A204.1 (cell line): ENCODE measurements at regions not wholly inside any gene's neighbourhood (a gene's known extent, or its start where the extent isn't known, plus 50 kb on each side); places are given as distances from the start of the nearest gene placed in this dataset.

Experiments
- FAIRE-seq: peaks from 2 replicates; lab custom pipeline; 2012; peaks lifted over from hg19 to GRCh38; lab: Jason Lieb, UNC

- FAIRE-seq: no peak
Measured at GRCh38 chr13:90763476-90764150, 583.9 kb upstream of the MIR17HG start.

DNA sequence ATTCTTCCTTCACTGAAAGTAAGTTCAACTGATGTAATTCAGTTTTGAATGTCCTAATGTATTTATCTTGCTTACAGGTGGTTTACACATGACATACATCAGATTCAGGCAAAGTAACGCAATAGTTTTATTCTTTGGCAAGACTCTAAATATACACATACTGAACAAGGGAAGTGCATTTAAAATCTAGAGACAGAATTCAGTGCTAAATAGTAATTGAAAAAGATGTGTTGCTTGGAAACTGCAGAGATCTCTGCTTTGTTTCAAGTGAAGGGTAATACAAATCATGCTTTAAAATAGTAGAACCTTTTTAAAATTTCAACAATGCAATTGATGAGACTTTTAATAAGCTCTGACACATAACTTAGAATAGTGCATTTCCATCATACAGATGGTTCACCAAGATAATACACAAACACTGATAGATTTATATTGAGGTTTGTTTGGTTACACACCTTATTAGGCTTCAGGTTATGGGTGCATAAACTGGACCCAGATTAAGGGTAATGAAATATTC is 581.0 kb upstream of the MIR17HG start:
- FAIRE-seq: no peak

DNA sequence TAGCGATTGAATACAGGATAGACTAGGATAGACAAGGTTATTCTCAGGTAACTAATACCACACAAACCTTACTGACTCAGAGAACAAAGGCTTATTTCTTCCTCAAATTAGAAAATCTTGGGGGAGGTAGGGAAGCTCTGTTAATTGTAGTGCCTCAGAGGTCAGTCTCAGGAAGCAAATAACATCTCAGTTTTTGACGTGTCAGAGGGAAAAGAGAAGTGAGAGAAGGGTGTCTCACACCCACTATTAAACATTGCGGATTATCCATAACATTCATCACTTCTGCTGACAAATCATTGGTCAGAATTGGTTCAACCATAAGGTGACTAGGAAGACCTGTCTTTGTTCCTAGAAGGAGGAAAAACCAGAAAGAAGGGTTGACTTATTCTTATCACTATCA is 579.4 kb upstream of the MIR17HG start:
- no peak for FAIRE-seq

- no peak for FAIRE-seq
Measured at GRCh38 chr13:90769387-90769786, 578.1 kb upstream of the MIR17HG start.

- no peak for FAIRE-seq
Measured at GRCh38 chr13:90770334-90770733, 577.2 kb upstream of the MIR17HG start.

DNA sequence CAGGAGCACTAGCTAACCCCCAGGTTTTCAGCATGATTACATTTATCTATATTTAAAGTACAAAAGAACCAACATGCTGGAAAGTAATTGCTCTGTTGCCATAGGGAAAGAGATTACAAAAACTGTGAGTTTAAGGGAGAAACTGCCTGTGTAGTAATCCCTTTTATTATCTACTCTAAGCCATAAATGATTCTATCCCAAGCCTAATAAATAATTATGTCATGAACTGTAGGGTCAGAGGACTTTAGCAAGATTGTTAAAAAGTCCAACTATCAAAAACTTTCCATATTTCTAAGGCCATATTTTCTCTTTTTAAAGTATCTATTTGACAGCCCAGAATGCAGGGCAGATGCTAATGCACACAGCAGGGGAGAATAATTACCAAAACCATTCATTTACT is 573.8 kb upstream of the MIR17HG start:
- FAIRE-seq: no peak

DNA sequence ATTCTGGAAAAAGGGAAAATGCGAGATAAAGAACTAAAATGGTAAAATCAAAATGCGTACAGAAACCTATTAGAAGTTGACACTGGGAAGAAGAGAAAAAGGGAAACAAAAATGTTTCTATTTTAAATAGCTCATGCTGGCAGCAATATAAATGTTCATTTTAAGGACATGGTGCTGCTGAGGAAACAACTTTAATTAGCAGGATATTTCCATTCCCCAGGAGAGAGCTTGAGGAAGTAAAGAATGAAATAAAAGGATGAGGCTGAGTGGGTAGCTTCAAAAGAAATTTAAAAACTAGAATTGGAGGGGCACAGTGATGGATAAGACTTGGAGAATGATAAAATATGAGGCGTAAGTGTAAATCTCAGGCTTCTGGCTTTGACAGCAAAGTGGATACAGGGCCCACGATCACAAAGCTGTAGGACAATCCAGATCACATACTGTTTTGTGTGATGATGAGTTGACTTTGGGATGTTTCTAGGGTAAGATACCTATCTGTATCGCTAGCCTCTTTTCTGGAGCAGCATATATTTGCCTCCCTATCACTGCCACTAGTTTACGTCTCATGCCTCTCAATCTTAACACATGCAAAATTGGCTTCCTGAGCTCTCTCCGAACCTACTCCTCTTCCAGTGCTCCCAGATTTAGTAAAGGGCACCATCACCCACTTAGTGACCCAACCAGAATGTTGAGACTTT is 571.3 kb upstream of the MIR17HG start:
- FAIRE-seq: no peak

GRCh38 chr13:90783273-90783672 is 564.2 kb upstream of the MIR17HG start:
- no peak for FAIRE-seq

- FAIRE-seq: no peak
Measured at GRCh38 chr13:90787007-90787406, 560.5 kb upstream of the MIR17HG start.

DNA sequence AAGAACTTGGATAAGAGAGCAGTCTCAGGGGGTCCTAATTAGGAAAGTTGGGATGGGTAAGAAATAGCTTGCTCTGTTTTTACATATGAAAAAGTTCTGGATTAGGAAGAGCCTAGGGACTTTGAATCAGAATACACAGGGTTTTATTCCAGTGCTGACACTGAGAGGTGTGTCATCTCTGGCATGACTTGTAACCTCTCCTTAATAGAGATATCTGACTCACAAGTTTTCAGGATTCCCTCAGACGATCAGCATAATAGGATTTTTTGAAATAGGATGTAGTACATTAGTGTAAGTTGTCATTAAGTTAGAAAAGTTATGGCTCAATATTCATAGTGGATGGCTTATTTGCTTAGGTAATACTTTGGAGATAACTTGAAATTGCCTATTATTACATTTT is 555.2 kb upstream of the MIR17HG start:
- FAIRE-seq: no peak

GRCh38 chr13:90793261-90793820 is 554.1 kb upstream of the MIR17HG start:
- FAIRE-seq: no peak

DNA sequence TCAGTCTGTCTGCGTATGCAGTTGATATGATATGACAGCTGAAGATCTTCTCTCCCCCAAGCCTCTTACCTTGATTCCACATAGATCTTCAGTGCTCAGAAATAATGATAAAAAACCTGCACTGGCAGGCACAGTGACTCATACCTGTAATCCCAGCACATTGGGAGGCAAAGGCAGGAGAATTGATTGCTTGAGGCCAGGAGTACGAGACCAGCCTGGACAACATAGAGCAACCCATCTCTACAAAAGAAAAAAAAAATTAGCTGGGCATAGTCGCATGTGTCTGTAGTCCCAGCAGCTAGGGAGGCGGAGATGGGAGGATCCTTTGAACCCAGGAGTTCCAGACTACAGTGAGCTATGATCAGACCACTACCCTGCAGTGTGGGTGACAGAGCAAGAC is 551.0 kb upstream of the MIR17HG start:
- FAIRE-seq: no peak

DNA sequence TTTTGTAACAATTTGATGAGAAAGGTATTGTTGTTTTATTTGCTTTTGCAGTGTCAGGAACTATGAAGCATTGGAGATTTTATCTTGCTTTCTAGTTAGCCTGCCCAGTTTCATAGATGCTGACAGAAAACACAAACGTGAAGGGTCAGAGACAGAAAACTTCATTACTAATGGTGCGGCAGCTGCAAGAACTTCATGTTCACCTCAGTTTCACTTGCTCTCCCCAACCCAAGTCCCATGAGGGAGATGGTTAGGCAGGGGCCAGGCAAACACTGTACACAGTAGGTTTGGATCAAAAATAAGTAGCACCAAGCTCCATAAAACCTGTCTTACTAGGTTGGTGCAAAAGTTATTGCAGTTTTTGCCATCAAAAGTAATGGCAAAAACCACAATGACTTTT is 550.2 kb upstream of the MIR17HG start:
- FAIRE-seq: no peak

- FAIRE-seq: no peak
Measured at GRCh38 chr13:90798381-90798780, 549.1 kb upstream of the MIR17HG start.

GRCh38 chr13:90800082-90800746 is 547.3 kb upstream of the MIR17HG start:
- no peak for FAIRE-seq

- no peak for FAIRE-seq
Measured at GRCh38 chr13:90801621-90802020, 545.9 kb upstream of the MIR17HG start.

DNA sequence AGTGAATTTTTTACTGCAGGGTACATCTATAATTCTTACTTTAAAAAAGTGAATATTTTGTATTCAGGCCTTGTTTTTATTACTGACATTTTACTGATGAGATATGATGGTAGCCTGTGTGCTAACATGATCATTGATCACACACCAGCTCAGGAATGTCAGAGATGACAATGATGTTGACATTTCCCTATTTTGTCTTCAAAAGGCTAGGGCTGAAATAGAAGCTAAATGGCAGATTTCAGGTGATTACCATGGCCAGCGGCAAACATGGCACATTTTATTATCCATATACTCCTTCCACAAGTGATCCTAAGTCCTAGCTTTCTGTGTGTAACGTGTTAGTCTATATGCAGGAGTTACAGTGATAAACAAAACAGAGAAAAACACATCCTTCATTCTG is 544.3 kb upstream of the MIR17HG start:
- no peak for FAIRE-seq

DNA sequence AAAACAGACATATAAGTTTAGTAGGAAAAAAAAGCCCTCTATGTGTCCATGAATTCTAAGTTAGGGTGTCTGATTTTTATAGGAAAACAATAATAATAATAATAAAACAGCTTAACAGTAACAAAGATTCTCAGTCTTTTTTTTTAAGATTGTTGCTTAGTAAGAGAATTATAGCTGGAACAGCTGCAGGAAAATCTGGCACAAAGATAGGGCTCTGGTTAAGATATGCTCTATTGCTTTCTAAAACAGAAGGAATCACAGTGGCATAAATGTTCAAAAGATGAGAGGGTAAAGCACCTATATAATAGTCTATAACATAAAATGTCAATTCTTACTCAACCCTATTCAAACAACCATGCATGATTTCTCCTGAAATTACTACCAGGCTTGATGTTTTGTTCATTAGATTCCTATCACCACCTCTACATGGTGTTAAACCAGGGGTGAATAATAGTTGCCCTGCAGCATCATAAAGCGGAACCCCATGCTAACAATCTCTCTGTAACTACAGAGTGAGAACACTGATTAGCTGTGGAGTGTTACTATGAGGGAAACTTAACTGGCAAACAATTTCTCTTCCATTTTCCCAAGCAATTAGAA is 541.4 kb upstream of the MIR17HG start:
- no peak for FAIRE-seq

DNA sequence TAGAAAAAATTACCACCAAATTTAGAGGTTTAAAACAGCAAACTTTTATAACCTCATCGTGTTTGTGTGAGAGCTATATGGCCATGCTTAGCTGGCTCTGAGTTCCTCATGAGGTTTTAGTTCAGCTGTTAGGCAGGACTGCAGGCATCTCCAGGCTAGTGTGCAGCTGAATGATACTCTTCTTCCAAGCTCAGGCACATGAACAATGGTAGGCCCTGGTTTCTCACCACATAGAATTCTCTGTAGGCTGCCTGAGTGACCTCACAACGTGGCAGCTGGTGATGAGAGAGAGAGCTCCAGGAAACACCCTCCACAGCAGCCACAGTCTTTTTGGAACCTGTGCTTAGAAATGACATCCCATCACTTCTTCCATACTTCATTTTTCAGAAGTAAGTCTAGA is 540.6 kb upstream of the MIR17HG start:
- no peak for FAIRE-seq

- FAIRE-seq: peak; percentile 37
Measured at GRCh38 chr13:90808838-90809237, 538.6 kb upstream of the MIR17HG start.

DNA sequence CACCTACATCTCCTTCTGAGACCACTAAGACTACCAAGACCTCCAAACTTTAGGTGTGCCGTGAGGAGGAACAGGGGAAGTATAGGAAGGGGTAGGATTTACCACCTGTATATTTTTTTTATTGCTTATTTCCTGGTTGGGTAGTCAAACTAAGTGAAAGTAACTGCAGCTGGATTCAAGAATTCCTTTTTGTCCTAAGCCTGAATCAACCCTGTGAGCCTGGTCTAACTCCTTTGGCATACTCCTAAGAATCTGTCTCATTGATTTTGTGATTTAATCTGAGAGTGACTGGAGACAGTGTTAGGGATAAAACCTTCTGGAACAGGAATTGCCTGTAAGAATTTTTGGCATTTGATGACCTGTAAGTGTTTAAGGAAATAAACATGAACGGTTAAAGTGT is 523.5 kb upstream of the MIR17HG start:
- FAIRE-seq: no peak

DNA sequence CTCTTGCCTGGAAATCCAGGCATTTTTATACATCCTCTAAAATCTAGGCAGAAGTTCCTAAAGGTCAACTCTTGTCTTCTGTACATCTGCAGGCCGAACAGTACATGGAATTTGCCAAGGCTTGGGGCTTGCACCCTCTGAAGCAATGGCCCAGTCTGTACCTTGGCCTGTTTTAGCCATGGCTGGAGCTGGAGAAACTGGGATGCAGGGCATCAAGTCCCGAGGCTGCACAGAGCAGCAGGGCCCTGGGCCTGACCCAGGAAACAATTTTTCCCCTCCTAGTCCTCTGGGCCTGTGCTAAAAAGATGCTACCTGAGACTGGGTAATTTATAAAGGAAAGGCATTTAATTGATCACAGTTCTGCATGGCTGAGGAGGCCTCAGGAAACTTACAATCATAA is 520.8 kb upstream of the MIR17HG start:
- no peak for FAIRE-seq

GRCh38 chr13:90830782-90831181 is 516.7 kb upstream of the MIR17HG start:
- FAIRE-seq: no peak
